NCI-H146 treated with DMSO at 0.1 percent for 48 hours (cell line): ENCODE measurements at regions not wholly inside any gene's neighbourhood (a gene's known extent, or its start where the extent isn't known, plus 50 kb on each side); places are given as distances from the start of the nearest gene placed in this dataset.
"Not testable (repeated sequence)": the region's sequence is repeated elsewhere in the genome, so short reads cannot be mapped to it uniquely, and the experiment has no call there.

Source experiments
- DNase-seq: peaks from one replicate; lab custom pipeline; 2025; ENCODE audit not compliant: unreplicated experiment; lab: John Stamatoyannopoulos, UW

DNA sequence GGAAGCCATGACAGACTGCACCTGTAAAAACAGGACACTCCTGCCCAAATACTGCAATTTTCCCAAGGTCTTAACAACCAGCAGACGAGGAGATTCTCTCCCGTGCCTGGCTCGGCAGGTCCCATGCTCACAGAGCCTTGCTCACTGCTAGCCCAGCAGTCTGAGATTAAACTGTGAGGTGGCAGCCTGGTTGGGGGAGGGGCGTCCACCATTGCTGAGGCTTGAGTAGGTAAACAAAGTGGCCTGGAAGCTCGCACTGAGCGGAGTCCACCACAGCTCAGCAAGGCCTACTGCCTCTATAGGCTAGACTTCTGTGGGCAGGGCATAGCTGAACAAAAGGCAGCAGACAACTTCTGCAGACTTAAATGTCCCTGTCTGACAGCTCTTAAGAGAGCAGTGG is 80.3 kb downstream of the ANXA5 start:
- not testable (repeated sequence) for DNase-seq

DNA sequence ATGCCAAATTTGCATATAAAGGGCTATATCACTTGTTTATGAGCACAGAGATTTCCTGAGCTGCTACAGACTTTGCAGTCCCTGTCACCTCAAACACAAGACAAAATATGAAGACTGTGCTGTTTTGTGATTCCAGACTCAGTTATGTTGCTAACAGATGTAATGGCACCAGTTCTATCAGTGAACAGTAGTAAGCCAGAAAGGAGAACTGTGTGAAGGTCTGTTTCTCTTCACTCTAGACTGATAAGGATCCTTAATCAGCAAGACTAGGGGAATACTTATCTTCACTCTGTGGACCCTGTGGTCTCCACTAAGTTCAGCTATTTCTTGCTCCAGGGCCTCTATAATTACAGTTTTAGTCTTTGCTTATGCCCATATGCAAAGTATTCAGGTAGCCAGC is 82.7 kb downstream of the ANXA5 start:
- DNase-seq: no peak

- DNase-seq: no peak
Measured at GRCh38 chr4:121599049-121599448, 97.7 kb downstream of the ANXA5 start.

DNA sequence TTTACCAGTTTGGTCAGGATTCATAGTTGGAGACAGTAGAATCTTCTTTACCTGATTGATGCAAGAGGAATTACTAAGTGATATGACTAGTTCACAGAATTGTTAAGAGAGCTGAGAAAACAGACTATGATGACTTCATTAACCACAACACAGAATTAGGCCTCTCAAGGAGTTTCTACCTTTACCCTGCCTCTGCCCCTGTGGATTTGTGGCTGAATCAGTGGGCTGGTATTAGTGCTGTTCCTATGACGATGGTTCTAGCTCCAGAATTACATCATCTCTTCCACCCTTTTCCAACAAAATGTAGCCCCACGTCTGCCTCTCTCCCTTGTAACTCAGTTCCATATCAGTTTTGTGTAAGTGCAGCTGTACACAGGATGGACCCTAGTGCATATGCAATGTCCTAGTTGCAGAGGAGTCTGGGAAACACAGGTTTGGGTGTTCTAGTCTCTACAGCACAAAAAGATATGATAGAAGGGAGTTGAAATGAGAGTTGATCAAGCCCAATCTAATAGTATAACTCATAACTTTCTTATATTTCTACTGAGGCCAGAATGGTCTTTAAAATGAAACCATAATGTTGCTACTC is 99.3 kb downstream of the ANXA5 start:
- no peak for DNase-seq

DNA sequence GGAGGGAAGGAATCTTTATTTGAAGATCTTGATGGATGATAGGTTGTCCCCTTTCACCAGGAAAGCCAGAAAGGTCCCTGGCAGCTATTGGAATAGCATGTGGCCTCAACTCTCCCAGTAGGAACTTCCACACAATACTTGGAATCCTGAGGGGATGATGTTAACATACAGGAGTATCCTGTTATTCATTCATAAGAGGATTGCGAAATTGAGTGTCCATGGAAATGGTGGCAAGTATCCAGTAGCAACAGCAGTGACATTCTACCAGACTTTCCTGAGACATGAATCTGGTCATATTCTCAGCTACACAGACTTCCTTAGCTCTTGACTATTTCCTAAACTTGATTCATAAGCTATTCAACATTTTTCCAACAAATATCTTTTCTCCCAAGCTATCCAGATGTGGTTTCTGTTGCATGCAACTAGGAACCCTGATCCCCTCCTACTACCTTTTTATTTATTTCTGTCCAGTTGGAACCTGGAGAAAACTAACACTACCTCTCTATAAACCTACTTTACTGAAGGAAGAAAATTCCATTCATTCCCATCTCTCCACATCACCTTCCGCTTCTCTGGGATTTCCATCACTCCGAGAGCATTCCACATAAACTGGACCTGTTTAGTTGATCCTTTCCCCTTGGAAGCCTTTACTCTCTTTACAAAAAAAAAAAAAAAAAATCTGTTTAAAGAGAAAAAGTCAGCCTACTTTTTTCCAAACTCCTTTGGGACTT is 101.8 kb downstream of the ANXA5 start:
- DNase-seq: no peak

DNA sequence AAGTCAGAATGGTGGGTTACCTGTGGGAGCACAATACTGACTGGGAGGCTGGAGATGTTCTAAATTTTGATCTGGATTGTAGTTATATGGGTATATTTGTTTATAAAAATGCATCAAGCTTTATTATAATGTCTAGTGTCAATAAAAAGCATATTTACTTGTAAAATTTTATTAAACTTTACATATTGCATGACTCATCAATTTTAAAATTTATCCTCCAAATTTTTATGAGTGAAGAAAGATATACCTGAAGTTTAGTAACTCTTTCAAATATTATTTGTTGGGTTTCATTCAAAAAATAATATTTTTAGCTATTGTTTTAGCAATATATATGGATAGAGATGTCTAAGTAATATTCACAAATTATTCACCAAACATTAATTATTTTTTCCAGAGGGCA is 103.0 kb downstream of the ANXA5 start:
- no peak for DNase-seq

- not testable (repeated sequence) for DNase-seq
Measured at GRCh38 chr4:121592257-121592656, 104.5 kb downstream of the ANXA5 start.

DNA sequence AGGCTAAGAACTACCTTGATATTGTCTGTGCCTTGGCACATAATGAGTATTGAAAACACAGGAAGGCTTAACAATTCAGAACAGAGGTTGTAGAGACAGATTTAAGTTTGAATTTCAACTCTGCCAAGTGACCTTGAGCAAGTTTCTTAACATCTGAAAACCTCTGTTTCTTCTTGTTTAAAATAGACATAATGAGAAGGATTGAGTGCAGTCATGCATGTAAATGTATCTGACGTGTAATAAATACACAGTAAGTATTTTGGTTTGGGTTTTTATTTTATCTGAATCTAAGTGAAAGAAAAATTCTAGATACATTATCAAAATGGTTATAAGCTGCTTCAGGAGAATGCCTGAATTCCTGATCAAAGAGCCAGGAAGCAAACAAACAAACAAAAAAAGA is 111.9 kb downstream of the ANXA5 start:
- DNase-seq: no peak

DNA sequence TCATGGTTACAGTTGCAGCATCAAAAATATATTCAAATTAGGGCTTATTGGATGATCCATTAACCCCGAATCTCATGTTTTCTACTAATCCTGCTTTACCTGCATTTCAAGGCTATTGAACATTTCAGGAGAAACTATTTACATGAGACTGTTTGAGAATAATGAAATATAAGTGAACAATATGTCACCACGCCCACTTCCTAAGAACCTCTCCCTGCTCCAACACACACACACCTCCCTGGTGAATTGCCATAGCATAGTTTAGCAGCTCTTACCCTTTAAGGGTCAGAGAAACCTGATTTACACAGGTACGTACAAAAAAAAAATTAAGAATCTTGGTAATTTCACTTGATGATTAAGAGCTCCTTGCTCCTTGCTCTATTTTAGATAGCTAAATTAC is 113.4 kb downstream of the ANXA5 start:
- no peak for DNase-seq

- DNase-seq: no peak
Measured at GRCh38 chr4:121582296-121582695, 114.5 kb downstream of the ANXA5 start.

DNA sequence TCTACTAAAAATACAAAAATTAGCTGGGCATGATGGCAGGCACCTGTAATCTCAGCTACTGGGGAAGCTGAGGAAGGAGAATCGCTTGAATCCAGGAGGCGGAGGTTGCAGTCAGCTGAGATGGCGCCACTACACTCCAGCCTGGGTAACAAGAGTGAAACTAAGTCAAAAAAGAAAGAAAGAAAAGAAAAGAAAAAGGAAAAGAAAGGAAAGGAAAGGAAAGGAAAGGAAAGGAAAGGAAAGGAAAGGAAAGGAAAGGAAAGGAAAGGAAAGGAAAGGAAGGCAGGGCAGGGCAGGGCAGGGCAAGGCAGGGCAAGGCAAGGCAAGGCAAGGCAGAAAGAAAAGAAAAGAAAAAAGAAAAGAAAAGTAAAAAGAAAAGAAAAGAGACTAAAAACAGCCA is 121.4 kb downstream of the ANXA5 start:
- not testable (repeated sequence) for DNase-seq

DNA sequence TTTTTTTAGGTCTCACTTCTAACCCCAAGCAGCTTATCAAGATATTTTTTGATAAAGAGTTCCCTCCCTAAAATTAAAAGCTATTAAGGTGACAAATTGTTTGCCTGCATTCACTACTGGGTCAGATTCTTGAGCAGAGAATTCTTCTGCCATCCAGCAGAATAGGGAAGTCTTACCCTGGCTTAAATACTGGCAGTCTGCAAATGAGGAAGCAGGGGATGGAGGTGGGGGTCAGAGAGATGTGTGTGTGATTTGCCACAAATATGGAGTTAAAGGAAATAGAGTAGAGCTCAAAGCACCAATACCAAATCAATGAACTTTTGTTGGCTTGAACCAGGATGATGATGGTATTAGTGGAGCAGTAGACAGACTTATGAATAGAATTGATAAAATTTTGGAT is 122.2 kb downstream of the ANXA5 start:
- no peak for DNase-seq

GRCh38 chr4:121567748-121568147 is 129.0 kb downstream of the ANXA5 start:
- no peak for DNase-seq

DNA sequence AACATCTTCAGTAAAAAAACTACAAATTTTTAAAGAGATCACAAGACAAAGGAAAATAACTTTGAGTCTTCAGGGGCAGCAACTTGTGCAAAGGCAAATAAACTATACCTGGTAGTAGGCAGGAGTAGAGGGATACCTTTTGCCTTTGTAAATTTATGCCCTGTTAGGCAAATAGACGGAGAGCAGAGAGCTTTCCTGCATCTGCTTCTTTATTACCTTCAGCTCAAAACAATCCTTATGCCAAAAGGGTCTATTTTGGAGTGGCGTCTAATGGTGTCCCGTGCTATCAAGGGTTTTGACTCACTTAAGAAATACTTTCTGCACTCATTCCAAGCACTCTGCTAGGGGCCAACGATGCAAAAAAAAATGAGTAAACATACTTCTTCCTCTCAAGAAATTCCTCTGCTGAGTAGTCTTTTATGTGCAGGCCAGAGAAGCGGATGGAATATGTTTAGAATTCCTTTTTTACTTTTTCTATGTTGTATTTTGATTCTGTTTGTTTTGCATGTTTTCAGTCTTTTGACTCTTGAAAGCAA is 131.9 kb downstream of the ANXA5 start:
- DNase-seq: no peak

DNA sequence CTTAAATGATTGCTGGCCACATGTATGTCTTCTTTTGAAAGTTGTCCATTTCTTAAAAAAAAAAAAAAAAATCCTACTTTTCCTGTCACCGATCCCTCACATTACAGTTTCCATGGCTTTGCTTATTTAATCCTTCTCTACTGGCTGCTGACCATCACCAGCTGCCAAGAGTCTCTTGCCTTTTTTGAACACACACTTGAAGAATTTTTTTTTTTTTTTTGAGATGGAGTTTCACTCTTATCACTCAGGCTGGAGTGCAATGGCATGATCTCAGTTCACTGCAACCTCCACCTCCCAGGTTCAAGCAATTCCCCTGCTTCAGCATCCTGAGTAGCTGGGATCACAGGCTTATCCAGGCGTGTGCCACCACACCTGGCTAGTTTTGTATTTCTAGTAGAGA is 134.0 kb downstream of the ANXA5 start:
- no peak for DNase-seq

- DNase-seq: no peak
Measured at GRCh38 chr4:121555315-121556107, 141.3 kb downstream of the ANXA5 start.

DNA sequence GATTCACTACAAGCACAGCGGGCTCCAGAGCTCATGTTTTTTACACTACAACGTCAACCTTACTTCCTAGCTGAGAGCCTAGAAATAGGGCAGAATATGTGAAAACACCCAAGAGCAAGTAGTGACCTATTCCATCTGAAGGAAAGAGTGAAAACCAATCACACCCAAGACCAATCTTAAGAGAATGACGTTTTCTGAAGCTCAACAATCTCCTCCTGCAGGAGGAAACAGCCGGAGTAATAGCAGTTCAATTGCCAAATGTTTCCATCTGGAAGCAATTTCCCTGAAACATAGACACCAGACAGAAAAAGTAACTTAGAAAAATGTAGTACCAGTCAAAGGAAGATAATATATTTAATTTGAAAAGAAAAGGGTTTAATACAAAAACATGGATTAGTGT is 142.4 kb downstream of the ANXA5 start:
- DNase-seq: no peak

GRCh38 chr4:121551881-121552280 is 144.9 kb downstream of the ANXA5 start:
- DNase-seq: no peak

DNA sequence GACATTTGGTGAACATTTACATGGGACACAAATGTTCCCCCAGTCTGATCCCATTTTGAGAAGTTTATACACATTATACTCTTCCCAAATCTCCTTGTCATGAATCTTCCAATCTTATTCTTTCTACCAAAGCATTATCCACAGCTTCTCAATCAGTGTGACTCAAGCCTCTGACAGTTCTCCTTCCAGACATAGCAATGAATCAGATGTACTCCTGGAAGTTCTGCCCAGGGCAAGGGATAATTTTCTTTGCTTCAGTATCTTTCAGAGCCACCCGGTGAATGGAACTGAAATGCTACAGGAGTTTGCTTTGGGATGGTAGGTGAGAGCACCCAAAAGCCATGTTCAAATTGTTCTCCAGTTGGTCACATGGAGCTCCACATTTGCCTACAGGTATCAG is 145.5 kb downstream of the ANXA5 start:
- no peak for DNase-seq

DNA sequence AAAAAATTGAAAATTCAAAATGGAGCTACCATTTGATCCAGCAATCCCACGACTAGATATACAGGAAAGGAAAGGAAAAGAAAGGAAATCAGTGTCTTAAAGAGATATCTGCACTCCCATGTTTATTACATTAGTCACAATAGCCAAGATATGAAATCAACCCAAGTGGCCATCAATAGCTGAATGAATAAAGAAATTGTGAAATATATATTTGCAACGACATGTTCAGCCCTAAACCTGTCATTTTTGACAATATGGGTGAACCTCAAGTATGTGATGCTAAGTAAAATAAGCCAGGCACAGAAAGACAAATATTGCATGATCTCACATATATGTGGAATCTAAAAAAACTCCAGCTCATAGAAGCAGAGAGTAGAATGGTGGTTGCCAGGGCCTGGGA is 155.1 kb downstream of the ANXA5 start:
- no peak for DNase-seq

GRCh38 chr4:121535351-121535750 is 154.5 kb upstream of the QRFPR start:
- no peak for DNase-seq

GRCh38 chr4:121534187-121534586 is 153.4 kb upstream of the QRFPR start:
- no peak for DNase-seq
